HG03196 (cell line): ENCODE measurements at regions not wholly inside any gene's neighbourhood (a gene's known extent, or its start where the extent isn't known, plus 50 kb on each side); places are given as distances from the start of the nearest gene placed in this dataset.
"Not testable (repeated sequence)": the region's sequence is repeated elsewhere in the genome, so short reads cannot be mapped to it uniquely, and the experiment has no call there.

Source experiments
- ATAC-seq: cut with Tn5 transposase; IDR thresholded peaks from one replicate; pipeline ENCODE4 v1.9.1; 2021; ENCODE audit not compliant: unreplicated experiment

GRCh38 chr4:126458993-126459392, 1144.2 kb downstream of the FAT4 start:
- ATAC-seq = no peak

GRCh38 chr4:126465341-126465740, 1150.6 kb downstream of the FAT4 start:
- ATAC-seq = no peak

- no peak for ATAC-seq
Measured at GRCh38 chr4:126466848-126467247, 1152.1 kb downstream of the FAT4 start.

GRCh38 chr4:126468144-126468543, 1153.4 kb downstream of the FAT4 start:
- ATAC-seq = no peak

- no peak for ATAC-seq
Measured at GRCh38 chr4:126470862-126471261, 1156.1 kb downstream of the FAT4 start.

GRCh38 chr4:126475730-126476129, 1157.0 kb upstream of the INTU start:
- ATAC-seq = no peak

GRCh38 chr4:126479709-126480108, 1153.0 kb upstream of the INTU start:
- ATAC-seq = no peak

- no peak for ATAC-seq
Measured at GRCh38 chr4:126482311-126482710, 1150.4 kb upstream of the INTU start.

GRCh38 chr4:126486377-126486776, 1146.4 kb upstream of the INTU start:
- ATAC-seq = no peak

GRCh38 chr4:126489826-126490463, 1142.8 kb upstream of the INTU start:
- ATAC-seq = no peak

GRCh38 chr4:126495163-126495752, 1137.5 kb upstream of the INTU start:
- ATAC-seq = no peak

- no peak for ATAC-seq
Measured at GRCh38 chr4:126512979-126513378, 1119.8 kb upstream of the INTU start.

- ATAC-seq = no peak
Measured at GRCh38 chr4:126513596-126513995, 1119.2 kb upstream of the INTU start.

GRCh38 chr4:126520731-126521130, 1112.0 kb upstream of the INTU start:
- ATAC-seq = no peak

- not testable (repeated sequence) for ATAC-seq
Measured at GRCh38 chr4:126525400-126525799, 1107.4 kb upstream of the INTU start.

- no peak for ATAC-seq
Measured at GRCh38 chr4:126526335-126526734, 1106.4 kb upstream of the INTU start.

GRCh38 chr4:126529997-126530396, 1102.8 kb upstream of the INTU start:
- no peak for ATAC-seq

GRCh38 chr4:126530996-126531585, 1101.7 kb upstream of the INTU start:
- ATAC-seq = no peak

- ATAC-seq = no peak
Measured at GRCh38 chr4:126532527-126532926, 1100.2 kb upstream of the INTU start.

- ATAC-seq = no peak
Measured at GRCh38 chr4:126533146-126533805, 1099.5 kb upstream of the INTU start.

GRCh38 chr4:126539771-126540170, 1093.0 kb upstream of the INTU start:
- no peak for ATAC-seq

- ATAC-seq = no peak
Measured at GRCh38 chr4:126541820-126542219, 1090.9 kb upstream of the INTU start.
